Tibial artery (tissue), 4 donors: ENCODE measurements at regions not wholly inside any gene's neighbourhood (a gene's known extent, or its start where the extent isn't known, plus 50 kb on each side); places are given as distances from the start of the nearest gene placed in this dataset.
A peak's percentile ranks its signal among the peaks of the same experiment; 100 is the strongest.

Experiments
- DNase-seq, 2 donors: peaks; one replicate each; pipeline ENCODE4 v3.0.0-alpha.2; 2019
- H3K27ac ChIP-seq, 2 donors: fragments of 200-600 bp; sonication (generic) in 1 of 2; 1 replicate in 1 of 2; 2 replicates in 1 of 2; pipeline ENCODE4 v1.5.1; 2018 to 2019; ENCODE audit warnings: mild to moderate bottlenecking in 1 of 2
- H3K27me3 ChIP-seq, 2 donors: fragments of 200-600 bp; sonication (generic) in 1 of 2; one replicate each; pipeline versions ENCODE4 v1.5.1 to v1.6.0; 2016 to 2019
- H3K36me3 ChIP-seq, 3 donors: fragments of 200-600 bp; sonication (generic) in 2 of 3; one replicate each; pipeline ENCODE4 v1.5.1; 2016 to 2019; ENCODE audit warnings: mild to moderate bottlenecking in 2 of 3
- H3K4me1 ChIP-seq, 4 donors: fragments of 200-600 bp; sonication (generic) in 2 of 4; 1 replicate in 3 of 4; 2 replicates in 1 of 4; pipeline ENCODE4 v1.5.1; 2016 to 2019
- H3K4me3 ChIP-seq, 2 donors: fragments of 200-600 bp; sonication (generic) in 1 of 2; 1 replicate in 1 of 2; 2 replicates in 1 of 2; pipeline ENCODE4 v1.5.1; 2018 to 2019; ENCODE audit warnings: mild to moderate bottlenecking in 2 of 2
- H3K9me3 ChIP-seq, 3 donors: fragments of 200-600 bp; sonication (generic) in 1 of 3; one replicate each; pipeline ENCODE4 v1.5.1; 2016 to 2019
- CTCF ChIP-seq, 2 experiments: fragments of 200-600 bp in 1 of 2; fragments of 450-650 bp in 1 of 2; IDR thresholded peaks; one replicate each; pipeline ENCODE4 v1.5.1; 2017 to 2019; ENCODE audit warnings: antibody characterized with exemption in 2 of 2, mild to moderate bottlenecking in 1 of 2, moderate library complexity in 1 of 2
- intact Hi-C: fragments of 100-400 bp; cut with DNase I; formaldehyde crosslinking; loops from one replicate; pipeline ENCODE4 v1.15.0; 2023; ENCODE audit warnings: low total_unique reads

- no peak for TF ChIP-seq CTCF (IDR thresholded peaks at IDR 0.05)
- intact Hi-C loops, result no loop called here
- Histone ChIP-seq H3K4me1 (peaks cover 0 to 55% (median 23%) of the 10 kb centered on the region in 4 donors), H3K9me3 (peaks cover 0 to 17% (median 0%) of the 10 kb centered on the region in 3 donors), H3K4me3 (no peak overlapping the region), H3K36me3 (no peaks in the 10 kb centered on the region), H3K27ac (peak overlapping the region; percentile 28 to 38), H3K27me3 (no peaks in the 10 kb centered on the region)
- no peak for DNase-seq
These were observed 257.9 kb downstream of the MSRB3 start for GRCh38 chr12:65536351-65536750.

- H3K36me3 ChIP-seq, result no peaks in the 10 kb centered on the region
- H3K27me3 ChIP-seq, result no peaks in the 10 kb centered on the region
- TF ChIP-seq CTCF (IDR thresholded peaks at IDR 0.05), result no peak
- DNase-seq, result peak; percentile 32 to 76
- H3K4me1 ChIP-seq, result peaks cover 0 to 48% (median 23%) of the 10 kb centered on the region in 4 donors
- intact Hi-C loops, result no loop called here
- no peak overlapping the region for H3K4me3 ChIP-seq
- H3K9me3 ChIP-seq, result peaks cover 0 to 18% (median 0%) of the 10 kb centered on the region in 3 donors
- peak overlapping the region; percentile 38 to 48 for H3K27ac ChIP-seq
These were observed 258.6 kb downstream of the MSRB3 start for GRCh38 chr12:65536876-65537681.

DNA sequence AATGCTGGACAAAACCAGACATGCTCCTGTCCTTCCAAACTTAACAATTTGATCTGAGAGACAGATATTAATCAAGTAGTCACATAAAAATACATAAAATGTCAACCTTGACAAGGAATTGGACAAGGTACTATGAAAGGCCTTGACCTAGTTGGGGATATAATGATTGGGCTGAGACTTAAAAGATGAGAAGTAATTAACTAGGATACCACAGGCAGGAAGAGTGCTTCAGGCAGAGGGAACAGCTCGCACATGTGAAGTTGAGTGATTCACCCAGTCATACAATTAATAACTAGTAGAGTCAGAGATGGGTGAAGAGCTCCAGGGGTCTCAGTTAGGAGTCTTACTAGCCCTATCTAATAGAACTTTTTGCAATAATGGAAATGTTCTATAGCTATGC lies 259.5 kb downstream of the MSRB3 start:
- DNase-seq, result no peak
- Histone ChIP-seq H3K36me3 (no peaks in the 10 kb centered on the region), H3K4me1 (peaks cover 0 to 39% (median 15%) of the 10 kb centered on the region in 4 donors), H3K27ac (peak overlapping the region; percentile 38 to 48), H3K9me3 (peaks cover 0 to 18% (median 0%) of the 10 kb centered on the region in 3 donors), H3K4me3 (no peak overlapping the region), H3K27me3 (no peaks in the 10 kb centered on the region)
- no peak for TF ChIP-seq CTCF (IDR thresholded peaks at IDR 0.05)
- intact Hi-C loops, result no loop called here

DNA sequence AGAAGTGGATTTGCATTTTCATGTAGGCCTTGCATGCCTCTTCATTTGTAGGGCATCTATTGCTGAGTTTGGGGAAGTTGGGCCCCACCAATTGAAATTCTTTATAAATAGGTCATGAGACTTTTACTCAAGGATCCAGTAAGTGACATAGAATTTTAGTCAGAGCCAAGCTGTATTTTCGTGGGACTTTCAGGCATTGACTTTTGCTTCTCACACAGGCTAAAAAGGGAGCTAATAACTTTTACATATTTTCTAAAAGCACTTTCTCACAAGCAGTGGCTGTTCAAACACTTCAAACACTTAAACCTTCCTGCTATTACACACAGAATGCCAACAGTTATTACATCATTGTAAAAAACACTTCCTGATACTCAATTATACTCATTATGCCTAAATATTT lies 260.5 kb downstream of the MSRB3 start:
- Histone ChIP-seq H3K27me3 (no peaks in the 10 kb centered on the region), H3K4me3 (no peak overlapping the region), H3K4me1 (peaks cover 0 to 29% (median 5%) of the 10 kb centered on the region in 4 donors), H3K36me3 (no peaks in the 10 kb centered on the region), H3K27ac (no peak overlapping the region), H3K9me3 (peaks cover 0 to 18% (median 0%) of the 10 kb centered on the region in 3 donors)
- TF ChIP-seq CTCF (IDR thresholded peaks at IDR 0.05), result no peak
- no peak for DNase-seq
- intact Hi-C loops, result no loop called here

DNA sequence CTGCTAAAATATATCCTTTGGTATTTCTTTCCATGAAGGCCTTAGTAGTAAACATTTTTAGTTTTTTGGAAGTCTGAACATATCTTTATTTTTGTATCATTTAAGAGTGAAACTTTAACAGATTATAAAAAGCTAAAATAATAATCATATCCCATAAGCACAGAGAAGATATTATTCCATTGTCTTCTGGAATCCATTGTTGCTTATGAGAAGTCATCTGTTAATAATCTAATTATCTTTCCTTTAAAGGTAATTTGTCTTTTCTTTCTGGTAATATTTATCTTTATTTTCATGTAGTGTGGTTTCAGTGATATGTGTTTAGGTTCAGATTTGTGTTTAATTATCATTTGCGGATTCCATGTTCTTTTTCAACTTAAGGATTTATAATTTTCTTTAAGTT lies 261.7 kb downstream of the MSRB3 start:
- H3K27me3 ChIP-seq, result no peaks in the 10 kb centered on the region
- H3K36me3 ChIP-seq, result no peaks in the 10 kb centered on the region
- DNase-seq, result no peak
- H3K9me3 ChIP-seq, result peaks cover 0 to 18% (median 0%) of the 10 kb centered on the region in 3 donors
- H3K4me1 ChIP-seq, result peaks cover 0 to 19% (median 3%) of the 10 kb centered on the region in 4 donors
- TF ChIP-seq CTCF (IDR thresholded peaks at IDR 0.05), result no peak
- intact Hi-C loops, result no loop called here
- H3K4me3 ChIP-seq, result no peak overlapping the region
- no peak overlapping the region for H3K27ac ChIP-seq
